ENCODE measurements at regions not wholly inside any gene's neighbourhood (a gene's known extent, or its start where the extent isn't known, plus 50 kb on each side); places are given as distances from the start of the nearest gene placed in this dataset.

DNA sequence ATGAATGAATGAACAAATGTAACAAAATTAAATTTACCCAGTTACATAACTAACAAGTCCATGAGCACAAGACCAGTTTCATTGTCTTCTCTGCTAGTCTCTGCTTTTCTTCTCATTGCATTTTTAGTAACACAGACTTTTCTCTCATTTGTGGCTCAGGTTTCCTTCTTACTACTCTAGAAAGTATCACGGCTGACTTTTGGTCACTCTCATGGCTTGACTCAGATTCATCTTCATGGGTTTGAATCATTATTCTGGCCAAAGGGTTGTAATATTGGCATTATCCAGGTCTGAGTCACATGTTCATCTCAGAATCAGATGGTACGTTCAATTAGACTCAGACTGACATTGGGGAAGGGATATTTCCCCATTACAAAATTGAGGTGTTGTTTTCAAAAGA lies 121.5 kb upstream of the SATB1 start:
- Histone ChIP-seq H3K9me3 (ENCODE audit: control insufficient read depth, insufficient read depth, low read depth, low read length) (no peaks in the 10 kb centered on the region), H3K27ac (ENCODE audit: extremely low read depth, low read depth, low read length) (no peak overlapping the region), H3K4me3 (ENCODE audit: low read depth, low read length) (no peak overlapping the region), H3K4me1 (ENCODE audit: control insufficient read depth, insufficient read depth, low read length) (no peaks in the 10 kb centered on the region), H3K36me3 (ENCODE audit: control insufficient read depth in 2 of 2, insufficient read depth in 1 of 2, low read length in 2 of 2) (no peaks in the 10 kb centered on the region)
- ChIA-PET CTCF (interaction anchor here (3.2 kb wide), 1 partner anchor 13 kb away, joined by 10 read pairs; no protein-coding TSS in a partner anchor), POLR2A (no interaction called here)
- TF ChIP-seq, protein P1, sequence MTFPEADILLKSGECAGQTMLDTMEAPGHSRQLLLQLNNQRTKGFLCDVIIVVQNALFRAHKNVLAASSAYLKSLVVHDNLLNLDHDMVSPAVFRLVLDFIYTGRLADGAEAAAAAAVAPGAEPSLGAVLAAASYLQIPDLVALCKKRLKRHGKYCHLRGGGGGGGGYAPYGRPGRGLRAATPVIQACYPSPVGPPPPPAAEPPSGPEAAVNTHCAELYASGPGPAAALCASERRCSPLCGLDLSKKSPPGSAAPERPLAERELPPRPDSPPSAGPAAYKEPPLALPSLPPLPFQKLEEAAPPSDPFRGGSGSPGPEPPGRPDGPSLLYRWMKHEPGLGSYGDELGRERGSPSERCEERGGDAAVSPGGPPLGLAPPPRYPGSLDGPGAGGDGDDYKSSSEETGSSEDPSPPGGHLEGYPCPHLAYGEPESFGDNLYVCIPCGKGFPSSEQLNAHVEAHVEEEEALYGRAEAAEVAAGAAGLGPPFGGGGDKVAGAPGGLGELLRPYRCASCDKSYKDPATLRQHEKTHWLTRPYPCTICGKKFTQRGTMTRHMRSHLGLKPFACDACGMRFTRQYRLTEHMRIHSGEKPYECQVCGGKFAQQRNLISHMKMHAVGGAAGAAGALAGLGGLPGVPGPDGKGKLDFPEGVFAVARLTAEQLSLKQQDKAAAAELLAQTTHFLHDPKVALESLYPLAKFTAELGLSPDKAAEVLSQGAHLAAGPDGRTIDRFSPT (tag by site-specific recombination; IDR thresholded peaks at IDR 0.05): no peak
- TF ChIP-seq YY2 (tag by site-specific recombination; IDR thresholded peaks at IDR 0.05): no peak
- no peak for TF ChIP-seq ZNF658 (tag by site-specific recombination; IDR thresholded peaks at IDR 0.05)
- TF ChIP-seq ZNF544 (tag by site-specific recombination; IDR thresholded peaks at IDR 0.05): no peak
- TF ChIP-seq ZNF473 (tag by site-specific recombination; IDR thresholded peaks at IDR 0.05): no peak
- TF ChIP-seq, protein P2, sequence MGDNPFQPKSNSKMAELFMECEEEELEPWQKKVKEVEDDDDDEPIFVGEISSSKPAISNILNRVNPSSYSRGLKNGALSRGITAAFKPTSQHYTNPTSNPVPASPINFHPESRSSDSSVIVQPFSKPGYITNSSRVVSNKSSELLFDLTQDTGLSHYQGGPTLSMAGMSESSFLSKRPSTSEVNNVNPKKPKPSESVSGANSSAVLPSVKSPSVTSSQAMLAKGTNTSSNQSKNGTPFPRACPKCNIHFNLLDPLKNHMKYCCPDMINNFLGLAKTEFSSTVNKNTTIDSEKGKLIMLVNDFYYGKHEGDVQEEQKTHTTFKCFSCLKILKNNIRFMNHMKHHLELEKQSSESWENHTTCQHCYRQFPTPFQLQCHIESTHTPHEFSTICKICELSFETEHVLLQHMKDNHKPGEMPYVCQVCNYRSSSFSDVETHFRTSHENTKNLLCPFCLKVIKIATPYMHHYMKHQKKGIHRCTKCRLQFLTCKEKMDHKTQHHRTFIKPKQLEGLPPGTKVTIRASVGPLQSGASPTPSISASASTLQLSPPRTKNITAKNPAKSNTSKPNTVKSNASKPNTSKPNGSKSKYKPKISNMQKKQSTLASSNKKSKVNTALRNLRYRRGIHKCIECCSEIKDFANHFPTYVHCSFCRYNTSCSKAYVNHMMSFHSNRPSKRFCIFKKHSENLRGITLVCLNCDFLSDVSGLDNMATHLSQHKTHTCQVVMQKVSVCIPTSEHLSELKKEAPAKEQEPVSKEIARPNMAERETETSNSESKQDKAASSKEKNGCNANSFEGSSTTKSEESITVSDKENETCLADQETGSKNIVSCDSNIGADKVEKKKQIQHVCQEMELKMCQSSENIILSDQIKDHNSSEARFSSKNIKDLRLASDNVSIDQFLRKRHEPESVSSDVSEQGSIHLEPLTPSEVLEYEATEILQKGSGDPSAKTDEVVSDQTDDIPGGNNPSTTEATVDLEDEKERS (tag by site-specific recombination; IDR thresholded peaks at IDR 0.05): no peak
- no peak for TF ChIP-seq ZNF10 (tag by site-specific recombination; IDR thresholded peaks at IDR 0.05)

DNA sequence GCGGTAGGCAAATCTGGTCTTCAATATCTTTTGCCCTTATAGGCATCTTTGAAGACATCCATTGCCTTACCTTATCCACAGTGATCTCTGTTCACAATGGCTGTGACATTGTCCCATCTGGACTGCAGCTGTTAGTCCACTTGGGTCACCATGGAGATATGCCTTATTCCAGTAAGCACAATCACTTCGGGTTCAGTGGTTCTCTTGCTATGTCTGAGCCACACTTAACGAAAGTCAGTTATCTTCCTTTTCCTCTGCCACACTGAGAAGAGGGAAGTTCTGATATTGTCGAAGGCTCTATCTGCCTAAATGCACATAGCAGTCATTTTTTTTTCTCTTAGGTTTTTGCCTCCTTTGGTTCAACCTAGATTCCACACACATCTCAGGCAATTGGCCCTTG lies 119.0 kb upstream of the SATB1 start:
- no peak overlapping the region for H3K4me3 ChIP-seq (ENCODE audit: low read depth, low read length)
- H3K36me3 ChIP-seq (ENCODE audit: control insufficient read depth in 2 of 2, insufficient read depth in 1 of 2, low read length in 2 of 2): no peaks in the 10 kb centered on the region
- no peak overlapping the region for H3K27ac ChIP-seq (ENCODE audit: extremely low read depth, low read depth, low read length)
- H3K4me1 ChIP-seq (ENCODE audit: control insufficient read depth, insufficient read depth, low read length): no peaks in the 10 kb centered on the region
- POLR2A ChIA-PET: no interaction called here
- H3K9me3 ChIP-seq (ENCODE audit: control insufficient read depth, insufficient read depth, low read depth, low read length): no peaks in the 10 kb centered on the region
- CTCF ChIA-PET: interaction anchor here (0.7 kb wide), 1 partner anchor 160 kb away, joined by 3 read pairs; no protein-coding TSS in a partner anchor
- TF ChIP-seq, protein P3, sequence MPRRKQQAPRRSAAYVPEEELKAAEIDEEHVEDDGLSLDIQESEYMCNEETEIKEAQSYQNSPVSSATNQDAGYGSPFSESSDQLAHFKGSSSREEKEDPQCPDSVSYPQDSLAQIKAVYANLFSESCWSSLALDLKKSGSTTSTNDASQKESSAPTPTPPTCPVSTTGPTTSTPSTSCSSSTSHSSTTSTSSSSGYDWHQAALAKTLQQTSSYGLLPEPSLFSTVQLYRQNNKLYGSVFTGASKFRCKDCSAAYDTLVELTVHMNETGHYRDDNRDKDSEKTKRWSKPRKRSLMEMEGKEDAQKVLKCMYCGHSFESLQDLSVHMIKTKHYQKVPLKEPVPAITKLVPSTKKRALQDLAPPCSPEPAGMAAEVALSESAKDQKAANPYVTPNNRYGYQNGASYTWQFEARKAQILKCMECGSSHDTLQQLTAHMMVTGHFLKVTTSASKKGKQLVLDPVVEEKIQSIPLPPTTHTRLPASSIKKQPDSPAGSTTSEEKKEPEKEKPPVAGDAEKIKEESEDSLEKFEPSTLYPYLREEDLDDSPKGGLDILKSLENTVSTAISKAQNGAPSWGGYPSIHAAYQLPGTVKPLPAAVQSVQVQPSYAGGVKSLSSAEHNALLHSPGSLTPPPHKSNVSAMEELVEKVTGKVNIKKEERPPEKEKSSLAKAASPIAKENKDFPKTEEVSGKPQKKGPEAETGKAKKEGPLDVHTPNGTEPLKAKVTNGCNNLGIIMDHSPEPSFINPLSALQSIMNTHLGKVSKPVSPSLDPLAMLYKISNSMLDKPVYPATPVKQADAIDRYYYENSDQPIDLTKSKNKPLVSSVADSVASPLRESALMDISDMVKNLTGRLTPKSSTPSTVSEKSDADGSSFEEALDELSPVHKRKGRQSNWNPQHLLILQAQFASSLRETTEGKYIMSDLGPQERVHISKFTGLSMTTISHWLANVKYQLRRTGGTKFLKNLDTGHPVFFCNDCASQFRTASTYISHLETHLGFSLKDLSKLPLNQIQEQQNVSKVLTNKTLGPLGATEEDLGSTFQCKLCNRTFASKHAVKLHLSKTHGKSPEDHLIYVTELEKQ (tag by site-specific recombination; IDR thresholded peaks at IDR 0.05; ENCODE audit: borderline replicate concordance): no peak
- TF ChIP-seq ZNF747 (tag by site-specific recombination; IDR thresholded peaks at IDR 0.05) (no peak), ZNF560 (tag by site-specific recombination; IDR thresholded peaks at IDR 0.05; ENCODE audit: borderline replicate concordance) (no peak), ZIC2 (tag by site-specific recombination; IDR thresholded peaks at IDR 0.05) (no peak), ZBTB21 (tag by site-specific recombination; IDR thresholded peaks at IDR 0.05) (no peak), SCRT1 (tag by site-specific recombination; IDR thresholded peaks at IDR 0.05; ENCODE audit: borderline replicate concordance) (no peak), OSR2 (tag by site-specific recombination; IDR thresholded peaks at IDR 0.05) (no peak), ZNF335 (tag by site-specific recombination; conservative IDR thresholded peaks at IDR 0.05) (no peak), ZNF600 (tag by site-specific recombination; IDR thresholded peaks at IDR 0.05) (no peak), ZNF214 (tag by site-specific recombination; IDR thresholded peaks at IDR 0.05; ENCODE audit: borderline replicate concordance) (no peak)
- TF ChIP-seq, protein P4, sequence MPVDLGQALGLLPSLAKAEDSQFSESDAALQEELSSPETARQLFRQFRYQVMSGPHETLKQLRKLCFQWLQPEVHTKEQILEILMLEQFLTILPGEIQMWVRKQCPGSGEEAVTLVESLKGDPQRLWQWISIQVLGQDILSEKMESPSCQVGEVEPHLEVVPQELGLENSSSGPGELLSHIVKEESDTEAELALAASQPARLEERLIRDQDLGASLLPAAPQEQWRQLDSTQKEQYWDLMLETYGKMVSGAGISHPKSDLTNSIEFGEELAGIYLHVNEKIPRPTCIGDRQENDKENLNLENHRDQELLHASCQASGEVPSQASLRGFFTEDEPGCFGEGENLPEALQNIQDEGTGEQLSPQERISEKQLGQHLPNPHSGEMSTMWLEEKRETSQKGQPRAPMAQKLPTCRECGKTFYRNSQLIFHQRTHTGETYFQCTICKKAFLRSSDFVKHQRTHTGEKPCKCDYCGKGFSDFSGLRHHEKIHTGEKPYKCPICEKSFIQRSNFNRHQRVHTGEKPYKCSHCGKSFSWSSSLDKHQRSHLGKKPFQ (tag by site-specific recombination; IDR thresholded peaks at IDR 0.05): no peak
- TF ChIP-seq, protein P5, sequence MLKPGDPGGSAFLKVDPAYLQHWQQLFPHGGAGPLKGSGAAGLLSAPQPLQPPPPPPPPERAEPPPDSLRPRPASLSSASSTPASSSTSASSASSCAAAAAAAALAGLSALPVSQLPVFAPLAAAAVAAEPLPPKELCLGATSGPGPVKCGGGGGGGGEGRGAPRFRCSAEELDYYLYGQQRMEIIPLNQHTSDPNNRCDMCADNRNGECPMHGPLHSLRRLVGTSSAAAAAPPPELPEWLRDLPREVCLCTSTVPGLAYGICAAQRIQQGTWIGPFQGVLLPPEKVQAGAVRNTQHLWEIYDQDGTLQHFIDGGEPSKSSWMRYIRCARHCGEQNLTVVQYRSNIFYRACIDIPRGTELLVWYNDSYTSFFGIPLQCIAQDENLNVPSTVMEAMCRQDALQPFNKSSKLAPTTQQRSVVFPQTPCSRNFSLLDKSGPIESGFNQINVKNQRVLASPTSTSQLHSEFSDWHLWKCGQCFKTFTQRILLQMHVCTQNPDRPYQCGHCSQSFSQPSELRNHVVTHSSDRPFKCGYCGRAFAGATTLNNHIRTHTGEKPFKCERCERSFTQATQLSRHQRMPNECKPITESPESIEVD (tag by site-specific recombination; IDR thresholded peaks at IDR 0.05): no peak
- TF ChIP-seq, protein P6, sequence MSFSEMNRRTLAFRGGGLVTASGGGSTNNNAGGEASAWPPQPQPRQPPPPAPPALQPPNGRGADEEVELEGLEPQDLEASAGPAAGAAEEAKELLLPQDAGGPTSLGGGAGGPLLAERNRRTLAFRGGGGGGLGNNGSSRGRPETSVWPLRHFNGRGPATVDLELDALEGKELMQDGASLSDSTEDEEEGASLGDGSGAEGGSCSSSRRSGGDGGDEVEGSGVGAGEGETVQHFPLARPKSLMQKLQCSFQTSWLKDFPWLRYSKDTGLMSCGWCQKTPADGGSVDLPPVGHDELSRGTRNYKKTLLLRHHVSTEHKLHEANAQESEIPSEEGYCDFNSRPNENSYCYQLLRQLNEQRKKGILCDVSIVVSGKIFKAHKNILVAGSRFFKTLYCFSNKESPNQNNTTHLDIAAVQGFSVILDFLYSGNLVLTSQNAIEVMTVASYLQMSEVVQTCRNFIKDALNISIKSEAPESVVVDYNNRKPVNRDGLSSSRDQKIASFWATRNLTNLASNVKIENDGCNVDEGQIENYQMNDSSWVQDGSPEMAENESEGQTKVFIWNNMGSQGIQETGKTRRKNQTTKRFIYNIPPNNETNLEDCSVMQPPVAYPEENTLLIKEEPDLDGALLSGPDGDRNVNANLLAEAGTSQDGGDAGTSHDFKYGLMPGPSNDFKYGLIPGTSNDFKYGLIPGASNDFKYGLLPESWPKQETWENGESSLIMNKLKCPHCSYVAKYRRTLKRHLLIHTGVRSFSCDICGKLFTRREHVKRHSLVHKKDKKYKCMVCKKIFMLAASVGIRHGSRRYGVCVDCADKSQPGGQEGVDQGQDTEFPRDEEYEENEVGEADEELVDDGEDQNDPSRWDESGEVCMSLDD (tag by site-specific recombination; IDR thresholded peaks at IDR 0.05): no peak

Data from HEK293 (cell line).